Germinal center (tissue), 1 donor: ENCODE measurements at regions not wholly inside any gene's neighbourhood (a gene's known extent, or its start where the extent isn't known, plus 50 kb on each side); places are given as distances from the start of the nearest gene placed in this dataset.
"Not testable (repeated sequence)": the region's sequence is repeated elsewhere in the genome, so short reads cannot be mapped to it uniquely, and the experiment has no call there.

Source experiments
- DNase-seq: peaks from one replicate; pipeline ENCODE4 v3.0.0; 2012; ENCODE audit warnings: mixed read lengths, low spot score

DNA sequence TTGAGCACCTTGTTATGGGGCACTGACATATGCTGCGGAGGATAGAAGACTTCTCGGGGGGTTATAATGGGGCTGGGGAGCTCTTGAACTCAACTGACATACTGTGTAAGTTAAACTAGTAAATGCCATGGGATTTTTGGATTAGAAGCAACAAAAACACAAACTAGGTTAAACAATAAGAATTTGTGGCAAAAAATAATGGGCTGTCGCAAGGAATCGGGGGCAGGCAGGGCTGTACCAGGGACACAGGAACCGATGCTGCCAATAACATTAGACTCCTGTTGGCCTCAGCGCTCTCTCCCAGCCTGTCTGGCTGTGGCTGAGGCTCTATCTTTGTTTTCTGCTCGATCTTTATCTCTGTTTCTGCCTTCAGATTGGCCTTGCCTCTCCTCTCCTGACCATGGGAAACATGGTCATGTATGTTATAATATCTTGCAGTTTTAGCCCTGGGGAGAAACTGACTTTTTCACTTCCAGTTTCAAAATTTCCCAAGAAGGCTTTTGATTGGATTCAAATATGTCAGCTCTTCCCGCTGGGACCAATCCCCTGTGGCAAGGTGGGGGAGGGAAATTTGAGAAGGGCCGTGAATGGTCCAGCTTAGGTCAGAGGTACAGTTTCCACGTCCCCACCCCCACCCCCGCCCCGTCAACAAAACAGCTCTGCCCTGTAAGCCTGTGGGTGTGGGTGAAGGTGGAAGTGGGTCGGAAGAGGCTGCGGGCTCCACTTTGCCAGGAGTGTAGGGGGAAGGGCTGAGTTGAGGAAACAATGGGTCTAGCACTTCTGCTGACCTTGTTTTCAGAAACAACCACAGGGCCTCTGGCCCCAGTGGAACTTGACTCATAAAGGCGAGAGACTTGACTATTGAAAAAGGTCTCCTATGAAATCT, 161.1 kb upstream of the TBL1XR1 start:
- peak; percentile 36 for DNase-seq

GRCh38 chr3:177358977-177359592, 161.8 kb upstream of the TBL1XR1 start:
- DNase-seq, result peak; percentile 64

GRCh38 chr3:177359593-177360357, 162.5 kb upstream of the TBL1XR1 start:
- peak; percentile 90 for DNase-seq

DNA sequence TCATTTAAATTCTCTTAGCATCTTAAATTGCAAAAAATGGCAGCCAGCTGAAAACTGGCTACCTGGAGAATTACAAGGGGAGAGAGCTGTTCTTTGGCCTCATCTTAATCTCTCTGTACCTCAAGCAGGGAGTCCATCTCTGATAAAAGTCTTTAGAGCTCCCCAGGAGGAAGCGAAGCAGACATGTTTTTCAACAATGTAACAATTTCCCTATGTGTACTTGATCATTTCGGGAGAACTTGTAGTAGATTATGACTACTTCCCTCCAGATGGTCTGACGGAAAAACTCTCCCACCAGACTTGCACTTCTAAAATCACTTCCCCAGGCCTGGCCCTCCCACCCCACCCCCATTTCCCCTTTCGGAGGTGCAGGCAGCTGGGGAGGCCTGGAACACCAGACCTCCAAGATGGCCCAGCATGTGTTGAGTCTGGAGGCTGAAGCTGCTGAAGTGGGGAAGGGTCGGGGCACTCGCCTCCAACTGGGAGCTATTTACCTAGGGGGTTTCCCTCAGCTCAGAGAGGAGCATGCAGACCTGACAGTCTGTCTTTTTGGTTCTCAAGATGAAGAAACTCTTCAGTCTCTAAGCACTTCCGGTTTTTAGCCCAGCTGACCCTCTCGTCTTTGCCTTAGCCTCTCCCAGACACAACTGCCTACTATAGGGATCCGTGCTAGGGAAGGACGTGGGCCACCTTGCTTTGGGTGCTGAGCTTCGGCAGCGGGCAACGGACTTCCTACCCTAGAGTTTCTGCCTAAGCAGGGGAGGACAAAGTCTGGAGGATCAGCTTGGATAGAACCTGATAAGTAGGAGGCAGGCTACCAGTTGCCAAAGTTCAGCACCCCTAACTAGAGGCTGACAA, 164.0 kb upstream of the TBL1XR1 start:
- peak; percentile 45 for DNase-seq

GRCh38 chr3:177362626-177363025, 165.3 kb upstream of the TBL1XR1 start:
- no peak for DNase-seq

GRCh38 chr3:177364236-177364635, 167.0 kb upstream of the TBL1XR1 start:
- DNase-seq, result no peak

GRCh38 chr3:177365294-177365693, 168.0 kb upstream of the TBL1XR1 start:
- not testable (repeated sequence) for DNase-seq

GRCh38 chr3:177367788-177368187, 170.5 kb upstream of the TBL1XR1 start:
- DNase-seq, result no peak

DNA sequence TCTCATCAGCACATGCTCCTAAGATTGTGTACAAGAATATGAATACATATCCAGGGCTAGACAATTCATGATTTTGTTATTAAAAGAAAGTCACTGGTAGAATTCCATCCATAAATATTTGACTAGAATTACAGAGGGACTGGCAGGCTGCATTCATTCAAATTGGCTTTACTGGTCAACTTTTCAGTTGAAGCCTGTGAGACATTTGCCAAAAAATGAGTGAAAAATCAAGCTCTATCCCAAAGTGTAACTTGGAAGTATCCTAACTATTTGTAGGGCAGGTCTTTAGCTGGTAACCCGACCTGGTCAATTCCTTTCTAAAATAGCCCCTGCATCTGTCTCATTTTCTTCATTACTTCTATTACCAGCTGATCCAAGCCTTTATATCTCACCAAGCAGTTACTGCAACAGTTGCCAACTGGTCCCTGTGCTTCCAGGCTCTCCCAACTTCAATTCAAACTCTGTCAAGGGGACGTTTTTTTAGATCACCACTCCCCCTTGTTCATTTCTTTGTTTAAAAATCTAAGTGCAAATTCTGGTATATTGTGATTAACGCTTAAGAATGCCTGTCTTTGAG, 173.1 kb upstream of the TBL1XR1 start:
- DNase-seq, result no peak

- no peak for DNase-seq
These were observed 173.9 kb upstream of the TBL1XR1 start for GRCh38 chr3:177371146-177371545.

- DNase-seq, result no peak
These were observed 174.6 kb upstream of the TBL1XR1 start for GRCh38 chr3:177371888-177372287.

- no peak for DNase-seq
These were observed 177.0 kb upstream of the TBL1XR1 start for GRCh38 chr3:177374323-177374722.

DNA sequence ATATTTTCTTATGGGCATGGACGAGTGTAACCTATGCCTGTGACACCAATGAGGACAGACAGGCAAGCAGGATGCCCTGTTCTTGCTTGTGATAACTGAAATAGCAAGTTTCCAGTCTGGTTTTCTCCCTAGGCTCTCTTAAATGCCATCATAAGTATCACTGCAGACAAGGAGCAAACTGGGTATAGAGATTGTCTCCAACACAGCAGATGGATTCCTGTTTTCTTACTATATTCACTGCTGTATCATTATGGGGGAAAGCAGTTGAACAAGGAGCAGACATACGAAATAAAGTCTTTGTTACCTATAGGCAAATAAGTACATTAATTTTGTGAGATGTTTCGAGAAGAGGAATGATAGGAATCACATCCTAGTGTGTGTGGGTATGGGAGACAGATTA, 178.0 kb upstream of the TBL1XR1 start:
- DNase-seq, result no peak

DNA sequence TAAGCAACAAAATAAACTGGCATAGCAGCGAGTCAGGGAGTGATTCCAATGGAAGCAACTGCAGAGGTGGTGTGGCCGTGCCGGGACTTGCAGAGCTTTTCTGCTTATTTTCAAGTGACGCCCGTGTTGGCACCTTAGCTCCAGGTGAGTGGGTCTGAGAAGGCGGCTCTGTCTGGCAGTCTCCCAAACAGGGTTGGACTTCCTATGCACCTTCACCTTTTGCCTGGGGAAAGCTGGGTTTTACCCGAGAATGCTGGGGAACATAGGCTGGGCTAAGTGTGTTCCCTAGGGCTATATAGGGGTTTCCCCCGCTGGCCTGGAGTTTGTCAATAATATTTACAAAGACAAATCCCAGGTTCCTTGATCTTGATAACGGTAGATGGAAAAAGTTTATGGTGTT, 179.9 kb upstream of the TBL1XR1 start:
- DNase-seq, result no peak

GRCh38 chr3:177378168-177378567, 180.9 kb upstream of the TBL1XR1 start:
- DNase-seq, result no peak

- DNase-seq, result no peak
These were observed 181.8 kb upstream of the TBL1XR1 start for GRCh38 chr3:177379045-177379444.

GRCh38 chr3:177381070-177381469, 183.8 kb upstream of the TBL1XR1 start:
- no peak for DNase-seq

GRCh38 chr3:177382944-177383343, 185.7 kb upstream of the TBL1XR1 start:
- no peak for DNase-seq

- no peak for DNase-seq
These were observed 187.9 kb upstream of the TBL1XR1 start for GRCh38 chr3:177385186-177385585.

DNA sequence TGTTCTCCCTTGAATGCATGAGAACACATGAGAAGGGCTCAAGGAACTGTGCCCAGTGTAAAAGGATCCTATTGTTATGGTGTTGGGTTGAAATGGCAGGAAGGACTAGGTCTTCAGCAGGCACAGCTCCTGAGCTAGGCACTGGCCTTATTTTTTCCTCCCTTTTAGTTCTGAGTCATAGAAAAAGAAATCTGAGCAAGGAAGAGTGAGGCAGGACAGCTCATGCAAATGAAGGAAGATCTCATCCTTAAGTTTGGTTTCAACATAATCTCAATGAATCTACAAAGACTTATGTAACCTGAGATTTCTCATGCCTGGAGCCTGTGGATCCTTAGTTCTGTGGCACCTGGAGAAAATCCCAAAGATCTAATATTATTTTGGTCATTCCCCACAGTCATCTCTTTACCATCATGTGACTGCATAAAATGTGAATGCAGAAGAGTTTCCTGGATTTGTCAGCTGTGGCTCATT, 188.6 kb upstream of the TBL1XR1 start:
- no peak for DNase-seq

DNA sequence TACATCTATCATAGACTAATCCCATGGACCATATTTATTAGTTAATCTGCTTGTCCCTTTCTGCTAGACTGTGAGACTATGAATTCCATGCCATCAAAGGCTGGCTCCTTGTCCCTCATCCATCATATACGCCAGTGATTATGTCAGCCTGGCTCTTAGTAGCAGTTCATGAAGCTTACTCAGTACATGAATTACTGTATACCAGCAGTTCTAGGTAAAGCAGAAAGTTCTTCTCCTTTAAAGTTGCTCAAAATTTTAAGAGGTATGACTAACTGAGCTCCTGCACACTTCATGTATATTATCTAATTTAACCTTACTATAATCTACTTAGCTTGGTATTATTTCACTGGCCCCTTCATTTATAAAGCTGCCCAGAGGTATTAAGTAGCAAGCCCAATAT, 190.9 kb upstream of the TBL1XR1 start:
- no peak for DNase-seq
